H9 (cell line): ENCODE measurements at regions not wholly inside any gene's neighbourhood (a gene's known extent, or its start where the extent isn't known, plus 50 kb on each side); places are given as distances from the start of the nearest gene placed in this dataset.

Experiments
- DNase-seq: peaks from one replicate; pipeline ENCODE4 v3.0.0-alpha.2; 2017
- H2AFZ ChIP-seq: one replicate; pipeline ENCODE4 v1.6.1; 2013; ENCODE audit warnings: mild to moderate bottlenecking, low read length, control low read depth, moderate library complexity
- H2AK5ac ChIP-seq: 2 replicates; pipeline ENCODE4 v1.6.1; 2013; ENCODE audit warnings: low read length, control low read depth, mixed read lengths; ENCODE audit not compliant: insufficient read length
- H2BK120ac ChIP-seq: one replicate; pipeline ENCODE4 v1.6.1; 2013; ENCODE audit warnings: low read depth, mild to moderate bottlenecking, low read length, control low read depth, inconsistent platforms; ENCODE audit not compliant: poor library complexity, severe bottlenecking
- H2BK12ac ChIP-seq: 2 replicates; pipeline ENCODE4 v1.6.1; 2013; ENCODE audit warnings: low read length, control low read depth, mixed read lengths, low read depth; ENCODE audit not compliant: insufficient read length
- H2BK15ac ChIP-seq: 2 replicates; pipeline ENCODE4 v1.6.1; 2013; ENCODE audit warnings: low read depth, low read length, control low read depth
- H2BK20ac ChIP-seq: one replicate; pipeline ENCODE4 v1.6.1; 2013; ENCODE audit warnings: low read depth, mild to moderate bottlenecking, low read length, control low read depth, inconsistent platforms; ENCODE audit not compliant: poor library complexity, severe bottlenecking
- H2BK5ac ChIP-seq: 2 replicates; pipeline ENCODE4 v1.6.1; 2013; ENCODE audit warnings: low read length, control low read depth, mixed read lengths; ENCODE audit not compliant: insufficient read length
- H3K14ac ChIP-seq: 2 replicates; pipeline ENCODE4 v1.6.1; 2013; ENCODE audit warnings: low read length, control low read depth; ENCODE audit not compliant: insufficient read depth
- H3K18ac ChIP-seq: 2 replicates; pipeline ENCODE4 v1.6.1; 2013; ENCODE audit warnings: low read depth, mild to moderate bottlenecking, mixed read lengths, low read length, control low read depth; ENCODE audit not compliant: insufficient read length
- H3K23ac ChIP-seq: 2 replicates; pipeline ENCODE4 v1.6.1; 2013; ENCODE audit warnings: low read length, control low read depth, mixed read lengths, low read depth; ENCODE audit not compliant: insufficient read length
- H3K23me2 ChIP-seq: 2 replicates; pipeline ENCODE4 v1.6.1; 2013; ENCODE audit warnings: low read depth, mild to moderate bottlenecking, mixed read lengths, low read length, control low read depth; ENCODE audit not compliant: insufficient read length, poor library complexity, severe bottlenecking
- H3K27ac ChIP-seq: 2 replicates; pipeline ENCODE4 v1.5.1; 2013; ENCODE audit warnings: low read length, control low read depth, mixed read lengths, low read depth; ENCODE audit not compliant: insufficient read length
- H3K27me3 ChIP-seq: 2 replicates; pipeline ENCODE4 v1.6.1; 2013; ENCODE audit warnings: low read length, control low read depth, inconsistent platforms; ENCODE audit not compliant: insufficient read depth
- H3K4ac ChIP-seq: 2 replicates; pipeline ENCODE4 v1.6.1; 2013; ENCODE audit warnings: low read depth, mild to moderate bottlenecking, control low read depth, inconsistent platforms, low read length, moderate library complexity
- H3K4me1 ChIP-seq: 2 replicates; pipeline ENCODE4 v1.6.1; 2013; ENCODE audit warnings: low read length, control low read depth, inconsistent platforms; ENCODE audit not compliant: insufficient read depth
- H3K4me2 ChIP-seq: 2 replicates; pipeline ENCODE4 v1.6.1; 2013; ENCODE audit warnings: low read length, control low read depth, mixed read lengths; ENCODE audit not compliant: insufficient read length, insufficient read depth
- H3K56ac ChIP-seq: 2 replicates; pipeline ENCODE4 v1.6.1; 2013; ENCODE audit warnings: low read depth, mild to moderate bottlenecking, mixed read lengths, low read length, control low read depth; ENCODE audit not compliant: insufficient read length
- H3K79me1 ChIP-seq: 2 replicates; pipeline ENCODE4 v1.6.1; 2013; ENCODE audit warnings: low read depth, mild to moderate bottlenecking, moderate library complexity, low read length, control low read depth, inconsistent platforms; ENCODE audit not compliant: insufficient read depth, poor library complexity, severe bottlenecking
- H3K79me2 ChIP-seq: 2 replicates; pipeline ENCODE4 v1.6.1; 2013; ENCODE audit warnings: low read length, control low read depth, inconsistent platforms; ENCODE audit not compliant: insufficient read depth
- H3K9ac ChIP-seq: 2 replicates; pipeline ENCODE4 v1.6.1; 2013; ENCODE audit warnings: low read length, control low read depth, mixed read lengths; ENCODE audit not compliant: insufficient read length; ENCODE audit errors: extremely low read depth
- H3K9me3 ChIP-seq: one replicate; pipeline ENCODE4 v1.6.1; 2013; ENCODE audit warnings: low read depth, low read length, inconsistent platforms; ENCODE audit not compliant: control insufficient read depth
- H3T11ph ChIP-seq: one replicate; pipeline ENCODE4 v1.6.1; 2013; ENCODE audit warnings: mild to moderate bottlenecking, low read length, control low read depth, inconsistent platforms
- H4K20me1 ChIP-seq: one replicate; pipeline ENCODE4 v1.6.1; 2013; ENCODE audit not compliant: control insufficient read depth, insufficient read length, insufficient read depth
- H4K5ac ChIP-seq: 2 replicates; pipeline ENCODE4 v1.6.1; 2013; ENCODE audit warnings: low read depth, mild to moderate bottlenecking, mixed read lengths, low read length, control low read depth; ENCODE audit not compliant: insufficient read length
- H4K8ac ChIP-seq: replicated peaks from 2 replicates; pipeline ENCODE4 v1.6.1; 2013; ENCODE audit warnings: low read length, control low read depth, mixed read lengths, low read depth; ENCODE audit not compliant: insufficient read length
- H4K91ac ChIP-seq: 2 replicates; pipeline ENCODE4 v1.6.1; 2013; ENCODE audit warnings: low read depth, mild to moderate bottlenecking, moderate library complexity, mixed read lengths, low read length, control low read depth; ENCODE audit not compliant: insufficient read length
- H3K27ac Mint-ChIP-seq, 3 experiments: 2 replicates in 2 of 3; 3 replicates in 1 of 3; pipeline ENCODE4 v1.8.0; 2020 to 2021; ENCODE audit warnings: mixed read lengths in 3 of 3, mild to moderate bottlenecking in 1 of 3, moderate library complexity in 1 of 3
- H3K27me3 Mint-ChIP-seq: 2 replicates; pipeline ENCODE4 v1.8.0; 2021; ENCODE audit warnings: low read depth, mild to moderate bottlenecking, moderate library complexity, mixed read lengths
- H3K36me3 Mint-ChIP-seq, 3 experiments: 2 replicates in 2 of 3; 3 replicates in 1 of 3; pipeline ENCODE4 v1.8.0; 2020 to 2021; ENCODE audit warnings: low read depth in 3 of 3, mixed read lengths in 3 of 3; ENCODE audit not compliant: insufficient read depth in 1 of 3
- H3K4me1 Mint-ChIP-seq, 2 experiments: 2 replicates each; pipeline ENCODE4 v1.8.0; 2020; ENCODE audit warnings: mixed read lengths in 2 of 2
- H3K4me3 Mint-ChIP-seq, 2 experiments: 2 replicates in 1 of 2; 3 replicates in 1 of 2; pipeline ENCODE4 v1.8.0; 2020 to 2021; ENCODE audit warnings: mild to moderate bottlenecking in 2 of 2, mixed read lengths in 2 of 2, moderate library complexity in 1 of 2
- H3K9me3 Mint-ChIP-seq, 2 experiments: 2 replicates in 1 of 2; 3 replicates in 1 of 2; pipeline ENCODE4 v1.8.0; 2020; ENCODE audit warnings: mild to moderate bottlenecking in 2 of 2, mixed read lengths in 2 of 2, moderate library complexity in 1 of 2
- TF ChIP-seq, protein P1 (sequence below): fragments of 200-600 bp; sonication (generic); conservative IDR thresholded peaks from 3 replicates; pipeline ENCODE4 v1.8.0; 2021; ENCODE audit warnings: antibody characterized with exemption, mild to moderate bottlenecking

DNA sequence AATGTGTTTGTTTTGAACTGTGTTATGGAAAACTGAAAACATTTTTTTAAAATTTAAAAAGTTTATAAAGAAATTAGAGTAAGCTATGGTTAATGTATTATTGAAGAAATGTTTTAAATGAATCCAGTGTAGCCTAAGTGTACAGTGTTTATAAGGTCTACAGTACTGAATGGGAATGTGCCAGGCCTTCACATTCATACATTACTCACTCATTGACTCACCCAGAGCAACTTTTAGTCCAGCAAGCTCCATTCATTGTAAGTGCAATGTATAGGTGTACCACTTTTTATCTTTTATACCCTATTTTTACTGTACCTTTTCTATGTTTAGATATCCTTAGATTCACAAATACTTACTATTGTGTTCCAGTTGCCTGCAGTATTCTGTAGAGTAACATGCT lies 215.1 kb upstream of the THUMPD2 start:
- no peaks in the 10 kb centered on the region for H3K79me2 ChIP-seq
- no peak overlapping the region for H2AFZ ChIP-seq
- no peak overlapping the region for H3K56ac ChIP-seq
- no peaks in the 10 kb centered on the region for H3K9me3 ChIP-seq
- no peak overlapping the region for H3K9ac ChIP-seq
- H3K27ac ChIP-seq, result no peak overlapping the region
- Mint-ChIP-seq H3K27ac (no peak overlapping the region), H3K36me3 (no peaks in the 10 kb centered on the region), H3K4me1 (peaks cover 21 to 24% of the 10 kb centered on the region in 2 experiments), H3K27me3 (no peaks in the 10 kb centered on the region), H3K4me3 (no peak overlapping the region), H3K9me3 (no peaks in the 10 kb centered on the region)
- no peak overlapping the region for H3K14ac ChIP-seq
- H3K23me2 ChIP-seq, result no peaks in the 10 kb centered on the region
- no peak overlapping the region for H2BK12ac ChIP-seq
- no peak overlapping the region for H4K5ac ChIP-seq
- H2BK5ac ChIP-seq, result no peak overlapping the region
- H3T11ph ChIP-seq, result no peak overlapping the region
- TF ChIP-seq, protein P1, sequence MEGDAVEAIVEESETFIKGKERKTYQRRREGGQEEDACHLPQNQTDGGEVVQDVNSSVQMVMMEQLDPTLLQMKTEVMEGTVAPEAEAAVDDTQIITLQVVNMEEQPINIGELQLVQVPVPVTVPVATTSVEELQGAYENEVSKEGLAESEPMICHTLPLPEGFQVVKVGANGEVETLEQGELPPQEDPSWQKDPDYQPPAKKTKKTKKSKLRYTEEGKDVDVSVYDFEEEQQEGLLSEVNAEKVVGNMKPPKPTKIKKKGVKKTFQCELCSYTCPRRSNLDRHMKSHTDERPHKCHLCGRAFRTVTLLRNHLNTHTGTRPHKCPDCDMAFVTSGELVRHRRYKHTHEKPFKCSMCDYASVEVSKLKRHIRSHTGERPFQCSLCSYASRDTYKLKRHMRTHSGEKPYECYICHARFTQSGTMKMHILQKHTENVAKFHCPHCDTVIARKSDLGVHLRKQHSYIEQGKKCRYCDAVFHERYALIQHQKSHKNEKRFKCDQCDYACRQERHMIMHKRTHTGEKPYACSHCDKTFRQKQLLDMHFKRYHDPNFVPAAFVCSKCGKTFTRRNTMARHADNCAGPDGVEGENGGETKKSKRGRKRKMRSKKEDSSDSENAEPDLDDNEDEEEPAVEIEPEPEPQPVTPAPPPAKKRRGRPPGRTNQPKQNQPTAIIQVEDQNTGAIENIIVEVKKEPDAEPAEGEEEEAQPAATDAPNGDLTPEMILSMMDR, result no peak
- H3K27me3 ChIP-seq, result no peaks in the 10 kb centered on the region
- no peak overlapping the region for H2BK20ac ChIP-seq
- H2BK120ac ChIP-seq, result no peak overlapping the region
- no peak overlapping the region for H2AK5ac ChIP-seq
- DNase-seq, result no peak
- no peak overlapping the region for H2BK15ac ChIP-seq
- no peak overlapping the region for H3K4ac ChIP-seq
- no peak overlapping the region for H4K8ac ChIP-seq
- no peaks in the 10 kb centered on the region for H3K79me1 ChIP-seq
- no peak overlapping the region for H3K4me2 ChIP-seq
- peaks cover 2% of the 10 kb centered on the region; the same call in 1 of the 2 replicates for H3K4me1 ChIP-seq
- no peak overlapping the region for H4K91ac ChIP-seq
- H3K18ac ChIP-seq, result no peak overlapping the region
- H4K20me1 ChIP-seq, result no peaks in the 10 kb centered on the region
- H3K23ac ChIP-seq, result no peak overlapping the region
